ENCODE measurements at regions not wholly inside any gene's neighbourhood (a gene's known extent, or its start where the extent isn't known, plus 50 kb on each side); places are given as distances from the start of the nearest gene placed in this dataset.
"Not testable (repeated sequence)": the region's sequence is repeated elsewhere in the genome, so short reads cannot be mapped to it uniquely, and the experiment has no call there.

DNA sequence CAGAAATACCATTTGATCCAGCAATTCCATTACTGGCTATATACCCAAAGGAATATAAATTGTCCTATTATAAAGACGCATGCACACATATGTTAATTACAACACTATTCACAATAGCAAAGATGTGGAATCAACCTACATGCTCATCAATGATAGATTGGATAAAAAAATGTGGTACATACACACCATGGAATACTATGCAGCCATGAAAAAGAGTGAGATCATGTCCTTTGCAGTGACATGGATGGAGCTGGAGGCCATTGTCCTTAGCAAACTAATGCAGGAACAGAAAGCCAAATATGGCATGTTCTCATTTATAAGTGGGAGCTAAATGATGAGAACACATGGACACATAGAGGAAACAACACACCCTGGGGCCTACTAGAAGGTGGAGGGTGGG, 78.3 kb upstream of the EED start:
- DNase-seq, result not testable (repeated sequence)

DNA sequence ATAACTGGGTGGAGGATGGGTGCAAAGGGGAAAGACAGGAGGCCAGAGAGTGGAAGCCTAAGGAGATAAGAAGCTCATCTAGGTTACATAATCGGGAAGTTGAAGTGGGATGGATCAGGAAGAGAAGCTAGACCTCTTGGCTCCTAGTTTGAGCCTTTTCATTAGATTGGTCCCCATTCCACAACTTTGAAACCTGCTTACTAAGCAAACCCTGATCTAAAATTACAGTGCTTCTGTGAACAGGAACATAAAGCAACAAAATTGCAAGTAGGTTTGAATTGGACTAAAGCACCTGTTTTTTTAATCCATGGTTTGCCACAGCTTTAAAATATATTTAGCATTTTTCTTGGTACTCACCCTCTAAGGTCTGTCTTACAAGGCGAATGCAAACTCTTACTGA, 80.4 kb upstream of the EED start:
- no peak for DNase-seq

DNA sequence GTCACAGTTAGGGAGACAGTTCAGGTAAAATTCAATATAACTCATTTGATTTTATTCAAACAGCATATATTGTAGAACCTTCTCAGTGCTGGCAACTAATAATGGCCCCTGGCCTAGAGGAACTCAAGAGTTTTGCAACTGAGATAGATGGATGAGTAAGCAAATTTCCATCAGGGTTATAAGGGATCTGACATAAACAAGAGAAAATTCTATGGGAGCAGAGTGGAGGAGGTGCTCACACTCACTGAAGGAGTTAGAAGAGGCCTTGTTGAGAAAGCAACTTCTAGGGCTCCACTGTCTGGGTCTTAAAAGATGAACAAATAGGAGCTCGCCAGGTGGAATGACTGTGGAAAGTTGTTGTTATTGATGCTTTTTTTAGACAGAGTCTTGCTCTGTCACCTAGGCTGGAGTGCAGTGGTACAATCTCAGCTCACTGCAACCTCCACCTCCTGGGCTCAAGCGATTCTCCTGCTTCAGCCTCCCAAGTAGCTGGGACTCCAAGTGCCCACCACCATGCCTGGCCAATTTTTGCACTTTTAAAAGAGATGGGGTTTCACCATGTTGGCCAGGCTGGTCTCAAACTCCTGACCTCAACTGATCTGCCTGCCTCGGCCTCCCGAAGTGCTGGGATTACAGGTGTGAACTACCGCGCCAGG, 81.2 kb upstream of the EED start:
- DNase-seq, result not testable (repeated sequence)

DNA sequence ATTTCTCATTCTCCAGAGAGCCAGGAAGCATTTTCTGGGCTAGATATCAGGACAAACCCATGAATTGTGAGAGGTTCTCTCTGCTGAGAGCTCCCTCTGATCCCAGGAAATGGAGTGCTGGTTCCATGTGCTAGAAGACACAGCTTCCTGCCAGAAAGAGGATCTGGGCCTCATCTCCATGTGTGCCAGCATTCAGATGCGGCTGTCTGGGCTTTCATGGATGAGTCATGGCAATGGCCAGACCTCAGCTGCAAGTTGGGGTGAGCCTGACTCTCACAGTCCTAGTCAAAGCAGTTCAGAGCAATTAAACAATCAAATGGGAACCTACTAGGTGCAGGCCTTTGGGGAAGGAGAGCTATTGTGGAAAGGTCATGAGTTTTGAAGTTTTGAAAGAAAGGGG, 82.3 kb upstream of the EED start:
- DNase-seq, result peak in 1 of 2 donors; percentile 54

DNA sequence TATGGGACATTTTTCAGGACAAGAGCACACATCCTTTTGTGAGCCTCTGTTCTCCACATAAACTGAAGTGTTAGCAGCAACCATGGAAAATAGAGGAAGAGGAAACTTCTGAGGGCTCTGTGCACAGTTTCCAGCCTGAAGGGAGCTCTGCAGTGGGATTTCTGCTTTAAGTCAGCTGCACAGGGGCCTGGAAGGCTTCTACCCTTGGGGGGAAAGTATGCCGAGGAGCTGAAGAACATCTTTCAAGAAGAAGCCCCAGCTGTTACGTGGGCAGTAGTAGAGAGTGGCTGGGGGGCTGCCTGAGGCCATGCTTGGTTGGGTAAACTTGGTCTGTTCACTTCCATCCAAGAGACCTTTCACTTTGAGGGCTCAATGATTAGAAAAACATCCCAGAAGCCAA, 82.7 kb upstream of the EED start:
- no peak for DNase-seq

DNA sequence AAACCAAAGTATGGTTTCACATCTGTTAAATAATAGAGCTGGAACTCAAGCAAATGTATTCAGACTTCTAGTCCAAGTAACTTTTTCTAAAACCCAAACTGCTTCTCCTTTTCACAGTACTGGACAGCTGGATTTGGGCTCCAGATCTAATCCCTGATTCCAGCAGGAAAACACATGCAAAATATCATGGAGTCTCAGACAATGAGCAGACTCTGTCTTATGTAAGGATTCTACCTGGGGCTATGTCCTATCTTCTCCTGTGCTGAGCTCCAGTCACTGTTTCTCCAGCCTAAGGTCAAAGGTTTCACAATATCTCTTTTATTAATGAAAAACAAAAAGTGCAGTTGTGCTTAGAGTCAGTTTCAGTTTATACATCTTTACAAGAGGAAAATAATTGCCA, 83.2 kb upstream of the EED start:
- DNase-seq, result no peak

DNA sequence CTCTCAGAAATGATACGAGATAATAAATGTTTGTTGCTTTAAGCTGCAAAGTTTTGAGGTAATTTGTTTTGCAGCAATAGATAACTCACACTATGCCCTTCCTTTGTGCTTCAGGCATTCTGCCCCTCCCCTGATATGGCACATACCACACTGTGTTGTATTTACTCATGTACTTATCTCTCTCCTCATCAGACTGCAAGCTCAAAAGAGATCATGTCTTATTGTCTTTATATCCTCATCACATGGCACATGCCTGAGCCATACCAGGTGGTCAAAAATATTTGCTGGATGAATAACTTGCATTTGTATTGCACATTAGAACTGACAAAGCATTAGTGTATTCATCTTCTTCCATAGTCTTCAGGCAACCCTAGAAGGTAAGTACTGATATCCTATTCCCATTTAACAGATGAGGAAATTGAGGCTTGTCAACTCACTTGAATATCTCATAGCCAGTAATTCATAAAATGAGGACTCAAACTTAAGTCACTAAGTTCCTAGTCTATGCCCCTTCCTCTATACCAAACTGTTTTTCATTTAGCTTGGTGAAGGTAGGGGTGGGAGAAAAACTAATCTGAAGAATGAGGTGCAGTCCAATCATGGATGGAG, 83.9 kb upstream of the EED start:
- DNase-seq, result no peak

DNA sequence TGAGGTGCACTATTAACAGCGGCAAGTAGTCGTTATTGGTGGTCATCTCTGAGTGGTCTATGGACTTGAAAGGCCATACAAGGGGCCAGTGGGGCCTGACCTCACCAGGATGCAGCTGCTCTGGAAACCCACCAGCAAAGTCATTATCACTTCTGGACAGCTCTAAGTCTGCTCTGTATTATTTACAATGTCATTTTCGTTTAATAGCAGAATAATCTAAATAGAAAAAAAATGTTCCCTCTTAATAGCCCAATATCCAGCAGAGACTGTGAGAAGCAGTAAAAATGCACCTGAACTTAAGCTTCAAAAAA, 85.0 kb upstream of the EED start:
- no peak for DNase-seq

DNA sequence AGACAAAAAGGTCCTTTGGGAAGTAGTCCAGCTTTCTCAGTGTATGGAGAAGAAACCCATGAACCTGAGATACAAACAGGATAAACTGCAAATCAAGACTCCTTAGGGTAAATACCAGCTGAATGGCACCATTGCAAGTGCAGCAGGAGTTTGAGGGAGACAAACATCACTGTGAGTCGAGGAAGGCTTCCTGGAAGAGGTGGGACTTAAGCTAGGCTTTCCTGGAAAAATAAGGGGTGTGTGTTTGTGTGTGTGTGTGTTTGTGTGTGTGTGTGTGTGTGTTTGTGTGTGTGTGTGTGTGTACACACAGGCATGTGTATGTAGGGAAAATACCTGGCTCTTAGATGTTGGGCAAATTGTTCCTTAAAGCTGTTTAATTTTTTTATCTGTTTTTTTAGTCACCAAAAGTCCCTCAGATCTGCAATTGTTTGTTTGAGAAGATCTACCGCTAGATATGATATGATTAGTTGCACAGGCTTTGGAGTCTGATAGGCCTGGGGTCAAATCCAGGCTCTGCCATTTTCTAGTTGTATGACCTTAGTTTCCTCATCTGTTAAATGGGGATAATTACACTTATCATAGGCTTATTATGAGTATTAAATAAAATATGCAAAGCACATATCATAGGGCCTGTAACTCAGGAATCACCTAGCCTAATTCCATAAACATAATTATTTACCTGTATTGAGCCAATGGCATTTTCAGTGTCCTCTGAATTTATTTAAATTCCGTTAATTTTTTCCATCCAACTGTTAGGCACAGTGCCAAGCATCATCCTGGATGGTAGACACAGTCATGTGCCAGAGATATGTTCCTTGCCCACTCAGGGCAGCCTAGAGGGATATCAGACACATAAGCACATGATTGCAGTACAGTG, 85.6 kb upstream of the EED start:
- DNase-seq, result no peak

DNA sequence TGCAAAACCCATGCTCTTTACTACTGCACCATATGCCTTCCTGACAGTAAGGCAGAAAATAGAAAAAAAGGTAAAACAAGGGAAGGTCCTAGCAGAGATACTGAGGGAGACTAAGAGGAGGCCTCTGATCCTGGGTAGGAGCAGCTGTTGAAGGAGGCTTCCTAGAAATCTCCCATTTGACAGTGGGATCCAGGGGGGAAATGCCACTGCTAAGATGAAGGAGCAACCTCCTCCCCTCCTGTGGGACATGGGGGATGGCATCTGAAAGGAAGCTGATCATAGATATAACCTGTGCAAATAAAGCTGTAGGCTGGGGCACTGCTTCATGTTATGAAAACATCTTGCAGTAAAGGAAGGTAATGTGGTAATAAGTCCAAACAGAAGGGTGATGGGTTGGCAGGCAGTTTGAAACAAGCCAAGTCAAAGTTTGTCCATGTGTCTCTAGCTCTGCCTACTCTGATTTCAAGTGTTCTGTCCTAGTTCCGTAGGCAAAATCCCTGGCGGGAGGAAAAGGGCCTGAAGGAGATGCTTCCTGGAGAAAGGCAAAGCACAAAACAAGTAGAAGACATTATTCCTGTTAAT, 86.7 kb upstream of the EED start:
- no peak for DNase-seq

DNA sequence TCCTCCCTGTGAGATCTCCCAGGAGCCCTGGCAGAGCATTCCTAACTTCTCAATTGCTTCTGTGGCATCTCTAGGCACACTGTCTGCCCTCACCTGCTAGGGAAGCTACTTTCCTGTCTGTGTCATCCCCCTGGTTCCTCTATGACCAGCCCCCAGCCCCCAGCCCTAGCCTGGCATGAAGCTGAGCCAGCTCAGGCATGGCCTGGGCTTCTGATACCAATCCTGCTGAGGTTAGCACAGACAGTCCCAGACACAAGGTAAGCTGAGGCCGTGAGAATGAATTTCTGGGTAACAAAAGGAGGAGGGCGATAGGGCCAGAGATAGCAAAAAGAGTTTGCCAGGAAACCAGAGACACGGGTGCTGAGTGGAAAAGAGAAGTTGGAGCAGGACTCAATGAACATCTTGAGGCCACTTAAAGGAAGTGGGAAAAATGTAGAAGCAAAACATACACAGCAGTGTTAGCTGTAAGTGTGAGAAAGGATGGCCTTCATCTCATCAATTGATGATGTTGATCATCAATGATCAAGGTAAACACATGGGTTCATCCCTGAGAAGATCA, 87.6 kb upstream of the PICALM start:
- no peak for DNase-seq

DNA sequence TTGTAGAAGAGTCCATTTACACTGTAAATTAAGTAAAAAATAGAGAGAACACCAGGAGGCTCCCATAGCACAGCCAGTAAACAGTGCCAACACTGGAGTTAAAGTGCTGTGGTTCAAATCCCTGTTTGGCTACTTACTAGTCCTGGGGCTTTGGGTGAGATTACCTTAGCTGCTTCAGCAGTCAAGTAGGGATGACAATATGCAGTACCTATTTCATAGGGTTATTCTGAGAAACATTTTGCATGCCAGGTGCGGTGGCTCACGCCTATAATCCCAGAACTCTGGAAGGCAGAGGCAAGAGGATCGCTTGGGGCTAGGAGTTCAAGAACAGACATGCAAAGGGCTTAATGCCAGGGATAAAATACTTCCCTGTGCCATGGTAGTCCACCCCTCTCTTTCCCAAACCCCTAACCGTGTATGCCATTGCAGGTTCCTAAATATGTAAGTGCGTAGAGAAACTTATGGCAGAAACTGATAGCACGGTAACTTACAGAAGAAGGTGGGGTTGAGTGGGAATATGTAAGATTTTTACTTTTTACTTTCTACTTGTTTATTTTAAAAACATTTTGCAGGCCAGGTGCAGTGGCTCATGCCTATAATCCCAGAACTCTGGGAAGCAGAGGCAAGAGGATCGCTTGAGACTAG, 86.4 kb upstream of the PICALM start:
- DNase-seq, result no peak

DNA sequence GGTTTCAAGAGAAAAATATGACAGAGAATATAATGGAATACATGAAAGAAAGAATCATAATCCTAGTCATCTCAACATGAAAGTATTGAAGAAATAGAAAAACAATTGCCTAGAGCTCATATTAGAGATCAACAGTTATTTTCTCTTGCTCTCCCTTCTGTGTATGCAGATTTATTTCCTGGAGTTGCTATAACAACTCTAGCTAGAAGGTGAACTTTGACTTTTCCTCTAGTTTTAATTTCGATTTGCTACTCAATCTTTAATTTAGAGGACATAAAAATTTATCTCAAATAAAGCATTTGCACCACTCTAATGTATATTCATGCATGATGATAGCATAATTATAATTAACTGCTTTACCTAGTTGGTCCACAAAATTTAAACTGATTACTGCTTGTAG, 84.6 kb upstream of the PICALM start:
- DNase-seq, result no peak

DNA sequence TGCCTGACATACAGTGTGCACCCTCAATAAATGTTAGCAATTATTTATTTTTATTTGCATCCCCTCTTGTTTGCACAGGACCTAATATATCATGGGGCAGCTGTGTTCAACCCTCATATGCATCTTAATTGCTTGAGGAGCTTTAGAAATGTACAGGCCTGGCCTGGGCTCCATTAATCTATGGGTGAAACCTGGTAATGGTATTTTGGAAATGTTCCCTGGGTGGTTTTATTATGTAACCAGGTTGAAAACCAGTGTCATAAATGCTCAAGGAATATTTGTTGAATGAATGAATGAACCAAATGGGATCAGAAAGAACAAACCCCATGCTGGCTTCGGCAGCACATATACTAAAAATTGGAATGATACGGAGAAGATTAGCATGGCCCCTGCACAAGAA, 84.0 kb upstream of the PICALM start:
- DNase-seq, result no peak

DNA sequence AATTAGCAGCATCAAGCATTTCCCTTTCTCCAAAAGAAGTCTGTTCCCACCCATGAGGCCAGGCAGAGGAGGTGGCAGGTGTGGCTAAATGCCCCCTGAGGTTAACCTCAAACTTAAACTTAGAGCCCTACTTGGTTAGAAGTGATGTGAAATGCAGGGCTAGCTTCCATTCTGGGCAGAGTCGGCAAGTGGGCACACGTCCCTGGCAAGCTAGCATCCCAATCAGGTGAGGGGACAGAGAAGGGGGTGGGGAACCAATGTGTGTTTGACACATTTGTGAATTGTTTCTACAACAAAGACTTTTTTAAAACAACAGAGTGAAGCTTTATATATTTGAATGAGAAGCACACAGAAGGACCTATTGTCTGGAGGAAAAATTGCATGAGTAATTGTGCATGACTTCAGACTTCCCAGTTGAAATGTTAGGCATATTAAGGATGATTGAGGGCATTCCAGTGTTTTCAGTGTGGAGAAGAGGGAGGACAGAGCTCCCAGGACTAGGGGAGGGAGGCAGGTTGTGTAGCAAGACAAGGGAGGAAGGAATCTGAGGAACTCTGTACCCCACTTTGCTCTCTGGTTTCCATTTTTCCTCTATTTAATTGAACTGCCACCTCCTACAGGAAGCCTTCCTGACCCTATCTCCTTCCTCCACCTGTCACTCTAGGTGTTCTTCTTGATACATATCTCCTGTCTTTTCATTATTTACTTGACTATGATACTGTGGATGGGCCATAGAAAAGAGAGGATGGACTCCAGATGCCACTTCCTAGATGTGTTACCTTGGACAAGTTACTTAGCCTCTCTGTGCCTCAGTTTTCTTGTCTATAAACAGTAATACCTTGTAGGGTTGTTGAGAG, 83.3 kb upstream of the PICALM start:
- no peak for DNase-seq

DNA sequence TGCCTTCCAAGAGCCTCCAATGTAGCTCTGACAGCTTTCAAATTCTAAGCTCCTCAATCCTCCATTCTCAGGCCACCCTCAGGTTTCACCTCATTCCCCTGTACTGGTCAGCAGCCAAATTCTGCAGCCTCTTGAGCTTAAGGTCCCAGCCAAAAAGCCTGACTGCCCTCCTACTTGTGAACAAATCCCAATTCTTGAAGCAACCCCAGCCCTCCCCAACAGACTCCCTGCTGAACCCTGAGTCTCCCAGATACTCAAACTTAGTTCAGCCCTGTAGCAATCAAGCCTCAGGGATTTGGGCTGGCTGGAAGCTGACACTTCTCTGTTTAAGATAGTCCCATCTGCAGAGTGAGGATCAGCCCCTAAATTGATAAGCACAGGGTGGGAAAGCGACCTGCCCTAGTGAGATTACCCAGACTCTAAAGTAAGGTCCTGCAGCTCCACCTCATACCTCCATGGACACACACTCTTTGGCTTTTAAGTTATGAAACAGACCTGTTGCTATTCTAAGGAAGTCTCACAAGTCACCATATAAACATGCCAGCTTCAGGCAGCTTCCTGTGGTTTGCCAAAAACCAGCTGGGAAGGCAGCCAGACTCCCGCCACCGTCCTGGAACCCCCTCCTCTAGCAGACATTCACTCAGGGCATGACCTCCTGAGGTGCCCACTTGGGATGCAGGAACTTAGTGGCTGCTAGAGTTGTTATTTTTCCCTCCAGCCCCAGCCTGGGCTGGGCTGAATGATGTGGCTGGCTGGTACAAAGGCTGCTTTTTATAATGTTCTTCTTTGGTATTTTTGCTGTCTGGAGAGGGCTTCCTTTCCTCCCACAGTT, 82.5 kb upstream of the PICALM start:
- DNase-seq, result no peak

DNA sequence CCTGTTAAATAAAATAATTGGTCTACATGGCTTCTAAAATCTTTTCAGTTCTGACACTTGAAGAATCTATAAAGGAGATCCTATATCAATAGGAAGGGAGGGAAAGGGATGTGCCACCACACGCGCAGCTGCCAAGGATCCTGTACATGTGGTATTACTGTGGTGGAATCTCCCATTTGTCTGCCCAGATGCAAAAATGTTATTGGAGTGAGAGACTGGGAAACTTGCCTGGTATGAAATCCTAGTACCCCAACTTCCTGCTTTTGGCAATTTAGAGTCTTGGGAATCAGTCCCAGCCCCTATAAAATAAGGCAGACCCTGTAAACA, 81.9 kb upstream of the PICALM start:
- no peak for DNase-seq

DNA sequence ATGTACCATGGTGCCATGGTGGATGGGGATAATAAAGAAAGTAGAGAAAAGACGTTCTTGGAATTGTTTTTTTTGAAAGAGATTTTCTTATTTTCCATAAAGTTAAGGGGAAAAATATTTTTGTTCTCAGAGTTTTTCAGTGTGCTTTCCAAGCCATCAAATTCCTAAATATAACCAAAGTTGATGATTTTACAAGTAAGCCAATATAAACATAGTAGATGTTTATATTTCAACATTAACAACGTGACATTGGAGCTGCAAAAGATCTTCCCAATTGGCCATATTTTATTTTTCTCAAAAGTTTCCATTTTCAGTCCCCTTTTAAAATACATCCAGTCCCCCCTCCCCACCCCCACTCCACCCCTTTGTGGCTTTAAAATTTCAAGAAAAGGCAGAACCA, 80.9 kb upstream of the PICALM start:
- no peak for DNase-seq

DNA sequence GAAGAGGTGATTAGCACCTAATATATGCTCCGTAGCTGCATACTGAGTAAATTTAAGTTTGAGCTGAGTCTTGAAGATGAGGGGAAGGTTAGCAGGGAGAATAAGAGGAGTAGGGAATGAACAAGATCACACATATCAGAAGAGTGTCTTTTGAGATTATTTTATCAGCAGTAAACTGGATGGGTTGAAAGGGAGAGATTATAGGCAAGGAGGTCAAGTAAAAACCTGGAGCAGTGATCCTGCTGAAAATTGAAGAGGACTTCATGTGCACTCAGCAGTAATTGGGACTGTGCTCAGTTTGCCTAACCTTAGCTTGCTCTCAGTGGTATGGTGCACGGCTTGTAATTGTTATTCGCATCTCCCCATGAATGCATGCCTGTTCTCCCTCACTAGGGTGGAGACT, 79.5 kb upstream of the PICALM start:
- no peak for DNase-seq

DNA sequence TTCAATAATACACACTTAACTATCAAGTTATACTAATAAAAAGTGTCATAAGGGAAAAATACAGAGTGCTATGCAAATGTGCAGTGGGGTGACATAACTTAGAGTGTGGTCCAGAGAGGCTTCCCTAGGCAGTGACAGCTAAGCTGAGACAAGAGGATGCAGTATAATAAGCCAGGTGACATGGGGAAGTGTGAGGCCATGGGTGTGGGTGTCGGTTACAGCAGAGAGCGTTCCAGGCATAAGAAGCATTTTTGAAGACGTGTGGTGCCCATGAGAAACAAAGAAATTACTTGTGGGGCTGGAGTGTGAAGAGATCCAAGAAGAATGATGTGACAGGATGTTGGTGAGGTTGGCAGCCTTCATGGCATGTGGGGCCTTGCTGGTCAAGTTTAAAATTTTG, 78.1 kb upstream of the PICALM start:
- DNase-seq, result no peak

DNA sequence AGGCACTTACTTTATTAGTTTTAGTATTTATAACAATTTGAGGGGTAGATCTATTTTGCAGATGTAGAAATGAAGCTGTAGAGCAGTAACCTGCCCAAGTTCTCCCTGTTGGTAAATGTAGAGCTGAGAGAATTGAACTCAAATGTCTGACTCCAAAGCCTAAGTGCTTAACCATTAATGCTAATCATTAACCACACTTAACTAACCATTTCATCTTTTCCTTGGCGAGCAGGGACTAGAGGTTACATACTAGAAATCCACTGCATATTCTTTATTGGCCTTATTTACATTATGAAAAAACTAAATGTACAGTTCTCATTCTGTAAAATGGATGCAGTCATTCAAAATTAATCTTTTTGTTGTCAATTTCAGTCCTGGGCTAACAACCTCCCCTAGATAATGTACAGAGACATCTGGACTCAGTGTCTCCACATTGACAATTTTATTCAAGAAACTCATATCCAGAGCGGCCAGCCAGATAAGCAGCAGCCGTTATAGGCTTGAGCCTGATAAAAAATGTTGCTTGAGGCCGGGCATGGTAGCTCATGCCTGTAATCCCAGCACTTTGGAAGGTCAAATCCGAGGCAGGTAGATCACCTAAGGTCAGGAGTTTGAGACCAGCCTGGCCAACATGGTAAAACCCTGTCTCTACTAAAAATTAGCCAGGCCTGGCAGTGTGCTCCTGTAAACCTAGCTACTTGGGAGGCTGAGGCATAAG, 76.7 kb upstream of the PICALM start:
- no peak for DNase-seq

Data from CD4-positive, alpha-beta T cell treated with Interferon alpha-2 for 1 hour (primary cell).